H9 (cell line): ENCODE measurements at regions not wholly inside any gene's neighbourhood (a gene's known extent, or its start where the extent isn't known, plus 50 kb on each side); places are given as distances from the start of the nearest gene placed in this dataset.

Source experiments
- DNase-seq: peaks from one replicate; pipeline ENCODE4 v3.0.0-alpha.2; 2017
- H2AFZ ChIP-seq: one replicate; pipeline ENCODE4 v1.6.1; 2013; ENCODE audit warnings: mild to moderate bottlenecking, low read length, control low read depth, moderate library complexity
- H2AK5ac ChIP-seq: 2 replicates; pipeline ENCODE4 v1.6.1; 2013; ENCODE audit warnings: low read length, control low read depth, mixed read lengths; ENCODE audit not compliant: insufficient read length
- H2BK120ac ChIP-seq: one replicate; pipeline ENCODE4 v1.6.1; 2013; ENCODE audit warnings: low read depth, mild to moderate bottlenecking, low read length, control low read depth, inconsistent platforms; ENCODE audit not compliant: poor library complexity, severe bottlenecking
- H2BK12ac ChIP-seq: 2 replicates; pipeline ENCODE4 v1.6.1; 2013; ENCODE audit warnings: low read length, control low read depth, mixed read lengths, low read depth; ENCODE audit not compliant: insufficient read length
- H2BK15ac ChIP-seq: 2 replicates; pipeline ENCODE4 v1.6.1; 2013; ENCODE audit warnings: low read depth, low read length, control low read depth
- H2BK20ac ChIP-seq: one replicate; pipeline ENCODE4 v1.6.1; 2013; ENCODE audit warnings: low read depth, mild to moderate bottlenecking, low read length, control low read depth, inconsistent platforms; ENCODE audit not compliant: poor library complexity, severe bottlenecking
- H2BK5ac ChIP-seq: 2 replicates; pipeline ENCODE4 v1.6.1; 2013; ENCODE audit warnings: low read length, control low read depth, mixed read lengths; ENCODE audit not compliant: insufficient read length
- H3K14ac ChIP-seq: 2 replicates; pipeline ENCODE4 v1.6.1; 2013; ENCODE audit warnings: low read length, control low read depth; ENCODE audit not compliant: insufficient read depth
- H3K18ac ChIP-seq: 2 replicates; pipeline ENCODE4 v1.6.1; 2013; ENCODE audit warnings: low read depth, mild to moderate bottlenecking, mixed read lengths, low read length, control low read depth; ENCODE audit not compliant: insufficient read length
- H3K23ac ChIP-seq: 2 replicates; pipeline ENCODE4 v1.6.1; 2013; ENCODE audit warnings: low read length, control low read depth, mixed read lengths, low read depth; ENCODE audit not compliant: insufficient read length
- H3K23me2 ChIP-seq: 2 replicates; pipeline ENCODE4 v1.6.1; 2013; ENCODE audit warnings: low read depth, mild to moderate bottlenecking, mixed read lengths, low read length, control low read depth; ENCODE audit not compliant: insufficient read length, poor library complexity, severe bottlenecking
- H3K27ac ChIP-seq: 2 replicates; pipeline ENCODE4 v1.5.1; 2013; ENCODE audit warnings: low read length, control low read depth, mixed read lengths, low read depth; ENCODE audit not compliant: insufficient read length
- H3K27me3 ChIP-seq: 2 replicates; pipeline ENCODE4 v1.6.1; 2013; ENCODE audit warnings: low read length, control low read depth, inconsistent platforms; ENCODE audit not compliant: insufficient read depth
- H3K4ac ChIP-seq: 2 replicates; pipeline ENCODE4 v1.6.1; 2013; ENCODE audit warnings: low read depth, mild to moderate bottlenecking, control low read depth, inconsistent platforms, low read length, moderate library complexity
- H3K4me1 ChIP-seq: 2 replicates; pipeline ENCODE4 v1.6.1; 2013; ENCODE audit warnings: low read length, control low read depth, inconsistent platforms; ENCODE audit not compliant: insufficient read depth
- H3K4me2 ChIP-seq: 2 replicates; pipeline ENCODE4 v1.6.1; 2013; ENCODE audit warnings: low read length, control low read depth, mixed read lengths; ENCODE audit not compliant: insufficient read length, insufficient read depth
- H3K56ac ChIP-seq: 2 replicates; pipeline ENCODE4 v1.6.1; 2013; ENCODE audit warnings: low read depth, mild to moderate bottlenecking, mixed read lengths, low read length, control low read depth; ENCODE audit not compliant: insufficient read length
- H3K79me1 ChIP-seq: 2 replicates; pipeline ENCODE4 v1.6.1; 2013; ENCODE audit warnings: low read depth, mild to moderate bottlenecking, moderate library complexity, low read length, control low read depth, inconsistent platforms; ENCODE audit not compliant: insufficient read depth, poor library complexity, severe bottlenecking
- H3K79me2 ChIP-seq: 2 replicates; pipeline ENCODE4 v1.6.1; 2013; ENCODE audit warnings: low read length, control low read depth, inconsistent platforms; ENCODE audit not compliant: insufficient read depth
- H3K9ac ChIP-seq: 2 replicates; pipeline ENCODE4 v1.6.1; 2013; ENCODE audit warnings: low read length, control low read depth, mixed read lengths; ENCODE audit not compliant: insufficient read length; ENCODE audit errors: extremely low read depth
- H3K9me3 ChIP-seq: one replicate; pipeline ENCODE4 v1.6.1; 2013; ENCODE audit warnings: low read depth, low read length, inconsistent platforms; ENCODE audit not compliant: control insufficient read depth
- H3T11ph ChIP-seq: one replicate; pipeline ENCODE4 v1.6.1; 2013; ENCODE audit warnings: mild to moderate bottlenecking, low read length, control low read depth, inconsistent platforms
- H4K20me1 ChIP-seq: one replicate; pipeline ENCODE4 v1.6.1; 2013; ENCODE audit not compliant: control insufficient read depth, insufficient read length, insufficient read depth
- H4K5ac ChIP-seq: 2 replicates; pipeline ENCODE4 v1.6.1; 2013; ENCODE audit warnings: low read depth, mild to moderate bottlenecking, mixed read lengths, low read length, control low read depth; ENCODE audit not compliant: insufficient read length
- H4K8ac ChIP-seq: replicated peaks from 2 replicates; pipeline ENCODE4 v1.6.1; 2013; ENCODE audit warnings: low read length, control low read depth, mixed read lengths, low read depth; ENCODE audit not compliant: insufficient read length
- H4K91ac ChIP-seq: 2 replicates; pipeline ENCODE4 v1.6.1; 2013; ENCODE audit warnings: low read depth, mild to moderate bottlenecking, moderate library complexity, mixed read lengths, low read length, control low read depth; ENCODE audit not compliant: insufficient read length
- H3K27ac Mint-ChIP-seq, 3 experiments: 2 replicates in 2 of 3; 3 replicates in 1 of 3; pipeline ENCODE4 v1.8.0; 2020 to 2021; ENCODE audit warnings: mixed read lengths in 3 of 3, mild to moderate bottlenecking in 1 of 3, moderate library complexity in 1 of 3
- H3K27me3 Mint-ChIP-seq: 2 replicates; pipeline ENCODE4 v1.8.0; 2021; ENCODE audit warnings: low read depth, mild to moderate bottlenecking, moderate library complexity, mixed read lengths
- H3K36me3 Mint-ChIP-seq, 3 experiments: 2 replicates in 2 of 3; 3 replicates in 1 of 3; pipeline ENCODE4 v1.8.0; 2020 to 2021; ENCODE audit warnings: low read depth in 3 of 3, mixed read lengths in 3 of 3; ENCODE audit not compliant: insufficient read depth in 1 of 3
- H3K4me1 Mint-ChIP-seq, 2 experiments: 2 replicates each; pipeline ENCODE4 v1.8.0; 2020; ENCODE audit warnings: mixed read lengths in 2 of 2
- H3K4me3 Mint-ChIP-seq, 2 experiments: 2 replicates in 1 of 2; 3 replicates in 1 of 2; pipeline ENCODE4 v1.8.0; 2020 to 2021; ENCODE audit warnings: mild to moderate bottlenecking in 2 of 2, mixed read lengths in 2 of 2, moderate library complexity in 1 of 2
- H3K9me3 Mint-ChIP-seq, 2 experiments: 2 replicates in 1 of 2; 3 replicates in 1 of 2; pipeline ENCODE4 v1.8.0; 2020; ENCODE audit warnings: mild to moderate bottlenecking in 2 of 2, mixed read lengths in 2 of 2, moderate library complexity in 1 of 2
- CTCF ChIP-seq: fragments of 200-600 bp; sonication (generic); conservative IDR thresholded peaks from 3 replicates; pipeline ENCODE4 v1.8.0; 2021; ENCODE audit warnings: antibody characterized with exemption, mild to moderate bottlenecking
- WGBS: extraction: QIAGEN DNeasy Blood & Tissue Kit; methylation state at CpG from one replicate; pipeline ENCODE4 v1.1.7; 2013; ENCODE audit warnings: missing lambda C conversion rate, low lambda C conversion rate, mixed read lengths; ENCODE audit not compliant: insufficient read length; ENCODE audit errors: extremely low coverage; 5-methylcytosine and 5-hydroxymethylcytosine counted together

- Histone ChIP-seq H3K23ac (no peak overlapping the region), H2AFZ (no peak overlapping the region), H3K79me1 (no peaks in the 10 kb centered on the region), H3K79me2 (no peaks in the 10 kb centered on the region), H3K18ac (no peak overlapping the region), H4K91ac (no peak overlapping the region), H3K23me2 (no peaks in the 10 kb centered on the region), H2BK20ac (no peak overlapping the region), H4K8ac (no peak overlapping the region), H3K27ac (no peak overlapping the region), H2BK15ac (no peak overlapping the region), H3T11ph (no peak overlapping the region), H3K14ac (no peak overlapping the region), H2AK5ac (no peak overlapping the region), H3K4me2 (no peak overlapping the region), H4K5ac (no peak overlapping the region), H3K9ac (no peak overlapping the region), H3K4ac (no peak overlapping the region), H2BK120ac (no peak overlapping the region), H3K56ac (no peak overlapping the region), H3K9me3 (no peaks in the 10 kb centered on the region), H2BK12ac (no peak overlapping the region), H3K27me3 (no peaks in the 10 kb centered on the region), H3K4me1 (no peaks in the 10 kb centered on the region), H2BK5ac (no peak overlapping the region), H4K20me1 (no peaks in the 10 kb centered on the region)
- H3K4me3 Mint-ChIP-seq: no peak overlapping the region
- no peaks in the 10 kb centered on the region; the same call in 1 of the 2 replicates for H3K27me3 Mint-ChIP-seq
- WGBS: no CpG with 5 or more reads among the region's 6 CpGs
- DNase-seq: no peak
- peaks cover 5 to 8% of the 10 kb centered on the region in 2 experiments for H3K9me3 Mint-ChIP-seq
- H3K4me1 Mint-ChIP-seq: no peaks in the 10 kb centered on the region
- no peak for TF ChIP-seq CTCF
- no peak overlapping the region for H3K27ac Mint-ChIP-seq
- H3K36me3 Mint-ChIP-seq: peaks cover 0 to 7% (median 0%) of the 10 kb centered on the region in 3 experiments; a peak in 4 of 7 replicates
Observed at GRCh38 chr18:4544142-4544541, 89.0 kb upstream of the DLGAP1 start.
